Superior temporal gyrus (tissue), 1 donor: ENCODE measurements at regions not wholly inside any gene's neighbourhood (a gene's known extent, or its start where the extent isn't known, plus 50 kb on each side); places are given as distances from the start of the nearest gene placed in this dataset.
"Not testable (repeated sequence)": the region's sequence is repeated elsewhere in the genome, so short reads cannot be mapped to it uniquely, and the experiment has no call there.

Source experiments
- DNase-seq: peaks from one replicate; pipeline ENCODE4 v3.0.0-alpha.2; 2016; ENCODE audit errors: extremely low spot score

GRCh38 chr2:215536510-215536909 lies 100.6 kb upstream of the FN1 start:
- DNase-seq = no peak

GRCh38 chr2:215535741-215536140 lies 99.9 kb upstream of the FN1 start:
- DNase-seq = no peak

GRCh38 chr2:215535125-215535668 lies 99.3 kb upstream of the FN1 start:
- no peak for DNase-seq

GRCh38 chr2:215533716-215534115 lies 97.8 kb upstream of the FN1 start:
- not testable (repeated sequence) for DNase-seq

- DNase-seq = no peak
Observed at GRCh38 chr2:215532844-215533243, 97.0 kb upstream of the FN1 start.

- DNase-seq = peak; percentile 28
Observed at GRCh38 chr2:215531284-215531683, 95.4 kb upstream of the FN1 start.

GRCh38 chr2:215530191-215530968 lies 94.5 kb upstream of the FN1 start:
- no peak for DNase-seq

GRCh38 chr2:215529271-215529670 lies 93.4 kb upstream of the FN1 start:
- no peak for DNase-seq

GRCh38 chr2:215528555-215528954 lies 92.7 kb upstream of the FN1 start:
- no peak for DNase-seq

- DNase-seq = no peak
Observed at GRCh38 chr2:215527736-215528135, 91.9 kb upstream of the FN1 start.

GRCh38 chr2:215526341-215526740 lies 90.5 kb upstream of the FN1 start:
- no peak for DNase-seq

- DNase-seq = peak; percentile 59
Observed at GRCh38 chr2:215522237-215522636, 86.4 kb upstream of the FN1 start.

GRCh38 chr2:215521031-215521430 lies 85.2 kb upstream of the FN1 start:
- no peak for DNase-seq

- DNase-seq = no peak
Observed at GRCh38 chr2:215517391-215517790, 81.5 kb upstream of the FN1 start.

GRCh38 chr2:215514516-215514915 lies 78.6 kb upstream of the FN1 start:
- DNase-seq = no peak

GRCh38 chr2:215511454-215512346 lies 75.8 kb upstream of the FN1 start:
- DNase-seq = no peak

GRCh38 chr2:215507836-215508235 lies 72.0 kb upstream of the FN1 start:
- DNase-seq = no peak

GRCh38 chr2:215507136-215507535 lies 71.3 kb upstream of the FN1 start:
- no peak for DNase-seq

- no peak for DNase-seq
Observed at GRCh38 chr2:215506604-215506990, 70.7 kb upstream of the FN1 start.

GRCh38 chr2:215505044-215505786 lies 69.3 kb upstream of the FN1 start:
- no peak for DNase-seq

GRCh38 chr2:215504547-215504946 lies 68.7 kb upstream of the FN1 start:
- DNase-seq = no peak

- no peak for DNase-seq
Observed at GRCh38 chr2:215503381-215503780, 67.5 kb upstream of the FN1 start.
